ENCODE measurements at regions not wholly inside any gene's neighbourhood (a gene's known extent, or its start where the extent isn't known, plus 50 kb on each side); places are given as distances from the start of the nearest gene placed in this dataset.

DNA sequence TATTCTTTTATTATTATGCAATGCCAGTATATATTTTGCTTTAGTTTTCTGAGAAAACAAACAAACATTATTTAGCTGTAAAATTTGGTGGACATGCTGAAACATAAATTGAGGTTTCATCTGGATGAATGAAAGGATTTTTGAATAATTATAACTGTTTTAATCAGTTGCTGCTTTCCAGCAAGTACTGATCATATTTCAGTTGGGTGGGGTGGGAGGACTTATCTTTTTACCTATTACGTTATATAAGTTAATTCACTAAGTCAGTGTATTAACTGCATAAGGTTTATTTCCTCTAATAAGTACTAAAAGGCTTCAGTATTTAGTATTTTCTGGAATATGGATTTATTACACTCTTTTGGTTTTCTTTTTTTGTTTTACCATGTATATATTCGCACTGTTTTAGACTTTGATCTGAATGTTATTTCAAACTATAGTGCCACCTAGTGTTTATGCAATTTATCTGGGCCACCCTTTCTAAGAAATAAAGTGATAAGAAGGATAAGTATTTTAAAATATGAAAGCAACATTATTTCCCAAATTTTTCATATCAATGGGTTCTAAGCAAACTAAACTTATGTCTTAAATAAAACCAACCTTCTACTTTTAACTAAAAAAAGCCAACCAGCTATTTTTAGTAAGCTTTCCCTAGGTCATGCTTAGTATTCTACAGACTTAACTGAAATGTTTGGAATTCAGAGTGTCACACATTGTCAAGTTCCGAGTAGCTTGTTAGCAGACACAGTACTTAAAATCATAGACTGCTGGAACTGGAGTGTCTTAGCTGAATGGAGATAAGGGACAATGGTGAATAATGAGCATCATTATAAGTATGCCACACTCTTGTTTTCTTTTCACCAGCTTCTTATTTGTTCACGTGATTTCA, 105.4 kb upstream of the MCHR2 start:
- Histone ChIP-seq H3K27me3 (replicated peaks; ENCODE audit: insufficient read depth, low read depth, low read length, poor library complexity) (no peaks in the 10 kb centered on the region), H3K27ac (ENCODE audit: low read depth, low read length, poor library complexity, severe bottlenecking) (no peak overlapping the region), H3K4me3 (ENCODE audit: low read depth, low read length, poor library complexity, severe bottlenecking) (no peak overlapping the region), H3K9me3 (ENCODE audit: low read depth, low read length, poor library complexity, severe bottlenecking) (no peaks in the 10 kb centered on the region), H3K4me1 (ENCODE audit: insufficient read depth, low read length, poor library complexity, severe bottlenecking) (peaks cover 22% of the 10 kb centered on the region), H3K36me3 (ENCODE audit: insufficient read depth, low read length, poor library complexity, severe bottlenecking) (no peaks in the 10 kb centered on the region)
- CTCF ChIA-PET, result interaction anchor here (3.2 to 3.4 kb wide), 2 partner anchors 98 to 231 kb away, joined by 24 to 26 read pairs; no protein-coding TSS in a partner anchor
- peak; percentile 60 for DNase-seq (ENCODE audit: low spot score)
- intact Hi-C loops (cut with micrococcal nuclease; ENCODE audit: unreplicated experiment), result loop anchor here (1.0 kb wide), 2 partner anchors 97 to 231 kb away; no protein-coding TSS in a partner anchor
- POLR2A ChIA-PET (ENCODE audit: low non-redundant PET), result no interaction called here
- no TSS peak for BruUV-seq (replicated peaks)
- no peak for TF ChIP-seq EZH2 (IDR thresholded peaks at IDR 0.05; ENCODE audit: borderline replicate concordance, low read depth, low read length, poor library complexity, severe bottlenecking)
- TF ChIP-seq, protein P1, sequence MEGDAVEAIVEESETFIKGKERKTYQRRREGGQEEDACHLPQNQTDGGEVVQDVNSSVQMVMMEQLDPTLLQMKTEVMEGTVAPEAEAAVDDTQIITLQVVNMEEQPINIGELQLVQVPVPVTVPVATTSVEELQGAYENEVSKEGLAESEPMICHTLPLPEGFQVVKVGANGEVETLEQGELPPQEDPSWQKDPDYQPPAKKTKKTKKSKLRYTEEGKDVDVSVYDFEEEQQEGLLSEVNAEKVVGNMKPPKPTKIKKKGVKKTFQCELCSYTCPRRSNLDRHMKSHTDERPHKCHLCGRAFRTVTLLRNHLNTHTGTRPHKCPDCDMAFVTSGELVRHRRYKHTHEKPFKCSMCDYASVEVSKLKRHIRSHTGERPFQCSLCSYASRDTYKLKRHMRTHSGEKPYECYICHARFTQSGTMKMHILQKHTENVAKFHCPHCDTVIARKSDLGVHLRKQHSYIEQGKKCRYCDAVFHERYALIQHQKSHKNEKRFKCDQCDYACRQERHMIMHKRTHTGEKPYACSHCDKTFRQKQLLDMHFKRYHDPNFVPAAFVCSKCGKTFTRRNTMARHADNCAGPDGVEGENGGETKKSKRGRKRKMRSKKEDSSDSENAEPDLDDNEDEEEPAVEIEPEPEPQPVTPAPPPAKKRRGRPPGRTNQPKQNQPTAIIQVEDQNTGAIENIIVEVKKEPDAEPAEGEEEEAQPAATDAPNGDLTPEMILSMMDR (conservative IDR thresholded peaks at IDR 0.05; ENCODE audit: low read depth, low read length), result peak; percentile 77

DNA sequence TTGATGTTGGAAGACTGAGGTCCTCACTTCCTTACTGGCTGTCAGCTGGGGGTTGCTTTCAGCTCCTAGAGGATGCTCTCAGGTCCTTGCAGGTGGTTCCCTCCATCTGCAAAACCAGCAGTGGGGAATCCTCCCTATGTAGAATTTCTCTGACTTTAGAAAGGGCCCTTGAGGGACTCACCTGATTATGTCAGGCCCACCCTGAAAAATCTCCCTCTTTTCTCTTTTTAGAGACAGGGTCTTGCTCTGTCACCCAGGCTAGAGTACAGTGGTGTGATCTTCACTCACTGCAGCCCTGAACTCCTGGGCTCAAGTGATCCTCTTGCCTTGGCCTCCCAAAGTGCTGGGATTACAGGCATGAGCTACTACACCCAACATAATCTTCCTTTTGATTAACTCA, 102.9 kb upstream of the MCHR2 start:
- TF ChIP-seq, protein P1 (conservative IDR thresholded peaks at IDR 0.05; ENCODE audit: low read depth, low read length), result no peak
- TF ChIP-seq EZH2 (IDR thresholded peaks at IDR 0.05; ENCODE audit: borderline replicate concordance, low read depth, low read length, poor library complexity, severe bottlenecking), result no peak
- intact Hi-C loops (cut with micrococcal nuclease; ENCODE audit: unreplicated experiment), result no loop called here

DNA sequence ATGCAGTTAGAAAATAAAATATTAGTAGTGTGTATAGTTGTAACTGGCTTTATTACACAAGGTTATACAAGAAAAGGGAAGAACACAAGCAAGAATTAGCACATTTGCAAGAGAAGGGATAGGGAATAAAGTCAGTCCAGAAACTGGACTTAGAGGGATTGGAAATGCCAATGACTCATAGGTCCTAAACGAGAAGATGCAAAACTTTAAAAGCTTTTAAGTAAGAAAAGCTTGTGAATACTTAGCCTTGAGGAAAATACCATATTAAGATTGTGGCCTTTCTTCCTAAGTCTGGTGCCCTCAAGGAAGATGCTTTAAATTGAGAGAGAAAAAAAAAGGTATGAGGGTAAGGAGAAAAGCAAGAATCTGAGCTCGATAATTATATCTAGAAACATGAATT, 102.3 kb upstream of the MCHR2 start:
- ChIA-PET POLR2A (ENCODE audit: low non-redundant PET) (no interaction called here), CTCF (interaction anchor here (0.9 to 2.7 kb wide), 2 partner anchors 95 to 228 kb away, joined by 3 to 8 read pairs; no protein-coding TSS in a partner anchor)
- intact Hi-C loops (cut with micrococcal nuclease; ENCODE audit: unreplicated experiment), result no loop called here
- Histone ChIP-seq H3K27me3 (replicated peaks; ENCODE audit: insufficient read depth, low read depth, low read length, poor library complexity) (no peaks in the 10 kb centered on the region), H3K4me1 (ENCODE audit: insufficient read depth, low read length, poor library complexity, severe bottlenecking) (peaks cover 15% of the 10 kb centered on the region), H3K4me3 (ENCODE audit: low read depth, low read length, poor library complexity, severe bottlenecking) (no peak overlapping the region), H3K27ac (ENCODE audit: low read depth, low read length, poor library complexity, severe bottlenecking) (no peak overlapping the region), H3K36me3 (ENCODE audit: insufficient read depth, low read length, poor library complexity, severe bottlenecking) (no peaks in the 10 kb centered on the region), H3K9me3 (ENCODE audit: low read depth, low read length, poor library complexity, severe bottlenecking) (no peaks in the 10 kb centered on the region)
- no peak for DNase-seq (ENCODE audit: low spot score)
- TF ChIP-seq EZH2 (IDR thresholded peaks at IDR 0.05; ENCODE audit: borderline replicate concordance, low read depth, low read length, poor library complexity, severe bottlenecking), result no peak
- TF ChIP-seq, protein P1 (conservative IDR thresholded peaks at IDR 0.05; ENCODE audit: low read depth, low read length), result no peak
- BruUV-seq (replicated peaks), result no TSS peak

More for the DNA sequence above, 102.9 kb upstream of the MCHR2 start:
- H3K27me3 ChIP-seq (replicated peaks; ENCODE audit: insufficient read depth, low read depth, low read length, poor library complexity), result no peaks in the 10 kb centered on the region
- no peaks in the 10 kb centered on the region for H3K9me3 ChIP-seq (ENCODE audit: low read depth, low read length, poor library complexity, severe bottlenecking)
- DNase-seq (ENCODE audit: low spot score), result no peak
- no peak overlapping the region for H3K27ac ChIP-seq (ENCODE audit: low read depth, low read length, poor library complexity, severe bottlenecking)
- POLR2A ChIA-PET (ENCODE audit: low non-redundant PET), result no interaction called here
- BruUV-seq (replicated peaks), result no TSS peak
- CTCF ChIA-PET, result interaction anchor here (0.9 to 2.7 kb wide), 2 partner anchors 95 to 229 kb away, joined by 3 to 8 read pairs; no protein-coding TSS in a partner anchor
- no peak overlapping the region for H3K4me3 ChIP-seq (ENCODE audit: low read depth, low read length, poor library complexity, severe bottlenecking)
- peaks cover 21% of the 10 kb centered on the region for H3K4me1 ChIP-seq (ENCODE audit: insufficient read depth, low read length, poor library complexity, severe bottlenecking)
- H3K36me3 ChIP-seq (ENCODE audit: insufficient read depth, low read length, poor library complexity, severe bottlenecking), result no peaks in the 10 kb centered on the region

Measured in A673 (cell line).